Hindlimb muscle (tissue), 1 donor: ENCODE measurements at regions not wholly inside any gene's neighbourhood (a gene's known extent, or its start where the extent isn't known, plus 50 kb on each side); places are given as distances from the start of the nearest gene placed in this dataset.
A peak's percentile ranks its signal among the peaks of the same experiment; 100 is the strongest.
"Not testable (repeated sequence)": the region's sequence is repeated elsewhere in the genome, so short reads cannot be mapped to it uniquely, and the experiment has no call there.

ENCODE experiments used
- DNase-seq: peaks from one replicate; pipeline ENCODE4 v3.0.0-alpha.2; 2013

GRCh38 chr4:72938516-72938915 is 131.0 kb downstream of the COX18 start:
- DNase-seq: no peak

GRCh38 chr4:72935462-72935861 is 134.1 kb downstream of the COX18 start:
- DNase-seq: no peak

GRCh38 chr4:72933029-72933428 is 136.5 kb downstream of the COX18 start:
- no peak for DNase-seq

GRCh38 chr4:72931346-72931745 is 138.2 kb downstream of the COX18 start:
- DNase-seq: no peak

GRCh38 chr4:72929596-72930274 is 139.8 kb downstream of the COX18 start:
- DNase-seq: not testable (repeated sequence)

GRCh38 chr4:72924814-72925213 is 144.7 kb downstream of the COX18 start:
- no peak for DNase-seq

GRCh38 chr4:72919937-72920336 is 149.6 kb downstream of the COX18 start:
- DNase-seq: no peak

- no peak for DNase-seq
These were observed 150.1 kb downstream of the COX18 start for GRCh38 chr4:72919464-72919863.

GRCh38 chr4:72918362-72918761 is 151.2 kb downstream of the COX18 start:
- DNase-seq: no peak

- DNase-seq: no peak
These were observed 158.2 kb downstream of the COX18 start for GRCh38 chr4:72911316-72911715.

- DNase-seq: no peak
These were observed 160.1 kb downstream of the COX18 start for GRCh38 chr4:72909461-72909860.

- no peak for DNase-seq
These were observed 167.2 kb downstream of the COX18 start for GRCh38 chr4:72902354-72902753.

GRCh38 chr4:72901553-72901952 is 168.0 kb downstream of the COX18 start:
- DNase-seq: no peak

- DNase-seq: no peak
These were observed 168.6 kb downstream of the COX18 start for GRCh38 chr4:72900952-72901351.

- DNase-seq: no peak
These were observed 169.9 kb downstream of the COX18 start for GRCh38 chr4:72899621-72900020.

- DNase-seq: no peak
These were observed 170.3 kb downstream of the COX18 start for GRCh38 chr4:72899214-72899613.

GRCh38 chr4:72896515-72896914 is 173.0 kb downstream of the COX18 start:
- peak; percentile 32 for DNase-seq

- DNase-seq: no peak
These were observed 174.1 kb downstream of the COX18 start for GRCh38 chr4:72895408-72895807.

GRCh38 chr4:72893354-72894066 is 176.0 kb downstream of the COX18 start:
- no peak for DNase-seq

- no peak for DNase-seq
These were observed 181.2 kb downstream of the COX18 start for GRCh38 chr4:72888331-72888730.

- DNase-seq: no peak
These were observed 182.4 kb downstream of the COX18 start for GRCh38 chr4:72887152-72887551.

GRCh38 chr4:72886602-72887001 is 182.9 kb downstream of the COX18 start:
- no peak for DNase-seq

- not testable (repeated sequence) for DNase-seq
These were observed 185.3 kb downstream of the COX18 start for GRCh38 chr4:72884225-72884624.

GRCh38 chr4:72876946-72877345 is 192.6 kb downstream of the COX18 start:
- no peak for DNase-seq
